ENCODE measurements at regions not wholly inside any gene's neighbourhood (a gene's known extent, or its start where the extent isn't known, plus 50 kb on each side); places are given as distances from the start of the nearest gene placed in this dataset.
A peak's percentile ranks its signal among the peaks of the same experiment; 100 is the strongest.

GRCh38 chr18:51721388-51721787 lies 523.9 kb upstream of the MEX3C start:
- Histone ChIP-seq H3K27me3 (no peaks in the 10 kb centered on the region), H3K36me3 (no peaks in the 10 kb centered on the region), H3K9me3 (ENCODE audit: low read depth) (no peaks in the 10 kb centered on the region), H3K4me1 (ENCODE audit: low read depth) (no peaks in the 10 kb centered on the region), H3K27ac (no peak overlapping the region), H3K4me3 (no peak overlapping the region)
- no peak for TF ChIP-seq CTCF (IDR thresholded peaks at IDR 0.05; ENCODE audit: low read depth, low read length)
- DNase-seq (ENCODE audit: low read depth in 1 of 2, low spot score in 1 of 2): no peak

- DNase-seq (ENCODE audit: low read depth in 1 of 2, low spot score in 1 of 2): no peak
- Histone ChIP-seq H3K4me3 (no peak overlapping the region), H3K4me1 (ENCODE audit: low read depth) (no peaks in the 10 kb centered on the region), H3K27me3 (no peaks in the 10 kb centered on the region), H3K9me3 (ENCODE audit: low read depth) (no peaks in the 10 kb centered on the region), H3K27ac (no peak overlapping the region), H3K36me3 (no peaks in the 10 kb centered on the region)
- TF ChIP-seq CTCF (IDR thresholded peaks at IDR 0.05; ENCODE audit: low read depth, low read length): no peak
Observed at GRCh38 chr18:51721996-51722395, 524.5 kb upstream of the MEX3C start.

- peak in 1 of 2 donors; percentile 17 for DNase-seq (ENCODE audit: low read depth in 1 of 2, low spot score in 1 of 2)
- Histone ChIP-seq H3K4me1 (ENCODE audit: low read depth) (no peaks in the 10 kb centered on the region), H3K27ac (no peak overlapping the region), H3K36me3 (no peaks in the 10 kb centered on the region), H3K9me3 (ENCODE audit: low read depth) (no peaks in the 10 kb centered on the region), H3K4me3 (no peak overlapping the region), H3K27me3 (no peaks in the 10 kb centered on the region)
- no peak for TF ChIP-seq CTCF (IDR thresholded peaks at IDR 0.05; ENCODE audit: low read depth, low read length)
Observed at GRCh38 chr18:51724790-51725721, 527.6 kb upstream of the MEX3C start.

- DNase-seq (ENCODE audit: low read depth in 1 of 2, low spot score in 1 of 2): no peak
- Histone ChIP-seq H3K27ac (no peak overlapping the region), H3K36me3 (no peaks in the 10 kb centered on the region), H3K9me3 (ENCODE audit: low read depth) (no peaks in the 10 kb centered on the region), H3K27me3 (no peaks in the 10 kb centered on the region), H3K4me1 (ENCODE audit: low read depth) (no peaks in the 10 kb centered on the region), H3K4me3 (no peak overlapping the region)
- TF ChIP-seq CTCF (IDR thresholded peaks at IDR 0.05; ENCODE audit: low read depth, low read length): no peak
Observed at GRCh38 chr18:51726614-51727013, 529.1 kb upstream of the MEX3C start.

GRCh38 chr18:51727780-51728179 lies 530.3 kb upstream of the MEX3C start:
- no peak for TF ChIP-seq CTCF (IDR thresholded peaks at IDR 0.05; ENCODE audit: low read depth, low read length)
- no peaks in the 10 kb centered on the region for H3K9me3 ChIP-seq (ENCODE audit: low read depth)
- H3K27me3 ChIP-seq: no peaks in the 10 kb centered on the region
- H3K36me3 ChIP-seq: no peaks in the 10 kb centered on the region
- no peaks in the 10 kb centered on the region for H3K4me1 ChIP-seq (ENCODE audit: low read depth)
- DNase-seq (ENCODE audit: low read depth in 1 of 2, low spot score in 1 of 2): no peak
- no peak overlapping the region for H3K27ac ChIP-seq
- H3K4me3 ChIP-seq: no peak overlapping the region
